Spleen (tissue), 11 donors: ENCODE measurements at regions not wholly inside any gene's neighbourhood (a gene's known extent, or its start where the extent isn't known, plus 50 kb on each side); places are given as distances from the start of the nearest gene placed in this dataset.

Source experiments
- DNase-seq: peaks from one replicate; pipeline ENCODE4 v3.0.0-alpha.2; 2020
- H3K27ac ChIP-seq, 8 donors: fragments of 200-600 bp; sonication (generic) in 7 of 8; 1 replicate in 4 of 8; 2 replicates in 4 of 8; pipeline versions ENCODE4 v1.5.0 to v1.8.0; 2016 to 2021; ENCODE audit warnings: inconsistent platforms in 4 of 8, mild to moderate bottlenecking in 4 of 8, moderate library complexity in 1 of 8
- H3K27me3 ChIP-seq, 7 donors: fragments of 200-600 bp; sonication (generic) in 6 of 7; replicated peaks in 1 of 7; 1 replicate in 4 of 7; 2 replicates in 3 of 7; pipeline versions ENCODE4 v1.5.0 to v1.8.0; 2016 to 2021; ENCODE audit warnings: inconsistent platforms in 3 of 7, mild to moderate bottlenecking in 1 of 7
- H3K36me3 ChIP-seq, 6 donors: fragments of 200-600 bp; sonication (generic) in 5 of 6; 1 replicate in 4 of 6; 2 replicates in 2 of 6; pipeline versions ENCODE4 v1.5.0 to v1.8.0; 2016 to 2021; ENCODE audit warnings: inconsistent platforms in 2 of 6
- H3K4me1 ChIP-seq, 6 donors: fragments of 200-600 bp; sonication (generic) in 5 of 6; 1 replicate in 3 of 6; 2 replicates in 3 of 6; pipeline versions ENCODE4 v1.5.0 to v1.8.0; 2016 to 2021; ENCODE audit warnings: inconsistent platforms in 3 of 6
- H3K4me3 ChIP-seq, 8 donors: fragments of 200-600 bp; sonication (generic) in 7 of 8; 1 replicate in 4 of 8; 2 replicates in 4 of 8; pipeline versions ENCODE4 v1.5.0 to v1.8.0; 2016 to 2021; ENCODE audit warnings: inconsistent platforms in 4 of 8, mild to moderate bottlenecking in 4 of 8, moderate library complexity in 2 of 8
- H3K9me3 ChIP-seq, 8 donors: fragments of 200-600 bp; sonication (generic) in 7 of 8; 1 replicate in 4 of 8; 2 replicates in 4 of 8; pipeline versions ENCODE4 v1.5.0 to v1.8.0; 2016 to 2021; ENCODE audit warnings: inconsistent platforms in 4 of 8
- POLR2A ChIP-seq, 3 donors: fragments of 450-650 bp; IDR thresholded peaks; one replicate each; pipeline ENCODE4 v1.5.1; 2017; ENCODE audit warnings: antibody characterized with exemption in 3 of 3, mild to moderate bottlenecking in 1 of 3
- POLR2AphosphoS5 ChIP-seq, 3 donors: sonication (generic); formaldehyde crosslinking; IDR thresholded peaks; one replicate each; pipeline ENCODE4 v1.5.1; 2017; ENCODE audit warnings: antibody characterized with exemption in 3 of 3
- WGBS, 5 donors: extraction: QIAGEN DNeasy Blood & Tissue Kit in 3 of 5; methylation state at CpG; one replicate each; pipeline versions ENCODE4 v1.1.5 to v1.1.7; 2013 to 2018; 5-methylcytosine and 5-hydroxymethylcytosine counted together
- intact Hi-C: fragments of 100-400 bp; cut with DNase I; formaldehyde crosslinking; loops from one replicate; pipeline ENCODE4 v1.15.0; 2023; ENCODE audit warnings: low total_unique reads
- TF ChIP-seq, protein P1 (sequence below), 11 experiments: fragments of 200-600 bp in 7 of 11; fragments of 450-650 bp in 4 of 11; sonication (generic) in 4 of 11; IDR thresholded peaks in 8 of 11; conservative IDR thresholded peaks in 3 of 11; 1 replicate in 7 of 11; 2 replicates in 4 of 11; pipeline versions ENCODE4 v1.4.0 to v1.8.0; 2016 to 2021; ENCODE audit warnings: antibody characterized with exemption in 11 of 11, inconsistent platforms in 4 of 11, mild to moderate bottlenecking in 1 of 11
- donor health status: healthy with polysubstance abuse.
- donor health status: DM: no; HTN: no; CAD: no; lungs with moderate emphysema.
- donor health status: DM: no; HTN: no; CAD: no.
- donor health status: Bipolar disorder and iron deficiency.
- donor health status: healthy.
- donor health status: DM: no; HTN: no; CAD: no.
- donor health status: DM: yes; HTN: yes; CAD: no.

- H3K9me3 ChIP-seq: peaks cover 0 to 23% (median 4%) of the 10 kb centered on the region in 8 donors
- TF ChIP-seq, protein P1, sequence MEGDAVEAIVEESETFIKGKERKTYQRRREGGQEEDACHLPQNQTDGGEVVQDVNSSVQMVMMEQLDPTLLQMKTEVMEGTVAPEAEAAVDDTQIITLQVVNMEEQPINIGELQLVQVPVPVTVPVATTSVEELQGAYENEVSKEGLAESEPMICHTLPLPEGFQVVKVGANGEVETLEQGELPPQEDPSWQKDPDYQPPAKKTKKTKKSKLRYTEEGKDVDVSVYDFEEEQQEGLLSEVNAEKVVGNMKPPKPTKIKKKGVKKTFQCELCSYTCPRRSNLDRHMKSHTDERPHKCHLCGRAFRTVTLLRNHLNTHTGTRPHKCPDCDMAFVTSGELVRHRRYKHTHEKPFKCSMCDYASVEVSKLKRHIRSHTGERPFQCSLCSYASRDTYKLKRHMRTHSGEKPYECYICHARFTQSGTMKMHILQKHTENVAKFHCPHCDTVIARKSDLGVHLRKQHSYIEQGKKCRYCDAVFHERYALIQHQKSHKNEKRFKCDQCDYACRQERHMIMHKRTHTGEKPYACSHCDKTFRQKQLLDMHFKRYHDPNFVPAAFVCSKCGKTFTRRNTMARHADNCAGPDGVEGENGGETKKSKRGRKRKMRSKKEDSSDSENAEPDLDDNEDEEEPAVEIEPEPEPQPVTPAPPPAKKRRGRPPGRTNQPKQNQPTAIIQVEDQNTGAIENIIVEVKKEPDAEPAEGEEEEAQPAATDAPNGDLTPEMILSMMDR (IDR thresholded peaks at IDR 0.05 in 8 of 11, conservative IDR thresholded peaks at IDR 0.05 in 3 of 11): no peak
- TF ChIP-seq POLR2AphosphoS5 (IDR thresholded peaks at IDR 0.05) (no peak), POLR2A (IDR thresholded peaks at IDR 0.05) (no peak)
Observed at GRCh38 chr4:166637816-166638215, 596.5 kb downstream of the SPOCK3 start.

GRCh38 chr4:166655231-166655630 is 579.1 kb downstream of the SPOCK3 start:
- Histone ChIP-seq H3K4me3 (no peak overlapping the region), H3K27me3 (no peaks in the 10 kb centered on the region), H3K27ac (no peak overlapping the region), H3K36me3 (no peaks in the 10 kb centered on the region), H3K4me1 (no peaks in the 10 kb centered on the region), H3K9me3 (peaks cover 0 to 6% (median 0%) of the 10 kb centered on the region in 8 donors)
- intact Hi-C loops: no loop called here
- WGBS, 5 donors: 52 to 79% (median 72%) methylated on average over 1 of the region's 1 CpG
- no peak for DNase-seq
- no peak for TF ChIP-seq POLR2AphosphoS5 (IDR thresholded peaks at IDR 0.05)
- TF ChIP-seq, protein P1 (IDR thresholded peaks at IDR 0.05 in 8 of 11, conservative IDR thresholded peaks at IDR 0.05 in 3 of 11): no peak
- TF ChIP-seq POLR2A (IDR thresholded peaks at IDR 0.05): no peak

More at GRCh38 chr4:166637816-166638215, 596.5 kb downstream of the SPOCK3 start:
- Histone ChIP-seq H3K4me1 (no peaks in the 10 kb centered on the region), H3K36me3 (no peaks in the 10 kb centered on the region), H3K27me3 (no peaks in the 10 kb centered on the region), H3K4me3 (no peak overlapping the region), H3K27ac (no peak overlapping the region)
- 58 to 77% (median 69%) methylated on average over 2 of the region's 2 CpGs for WGBS, 5 donors
- peak; percentile 54 for DNase-seq
- intact Hi-C loops: no loop called here

GRCh38 chr4:166655705-166656104 is 578.6 kb downstream of the SPOCK3 start:
- Histone ChIP-seq H3K4me1 (no peaks in the 10 kb centered on the region), H3K27me3 (no peaks in the 10 kb centered on the region), H3K4me3 (no peak overlapping the region), H3K9me3 (peaks cover 0 to 6% (median 0%) of the 10 kb centered on the region in 8 donors), H3K27ac (no peak overlapping the region), H3K36me3 (no peaks in the 10 kb centered on the region)
- 89 to 94% (median 90%) methylated on average over 5 of the region's 5 CpGs for WGBS, 5 donors
- intact Hi-C loops: no loop called here
- TF ChIP-seq POLR2AphosphoS5 (IDR thresholded peaks at IDR 0.05) (no peak), POLR2A (IDR thresholded peaks at IDR 0.05) (no peak)
- TF ChIP-seq, protein P1 (IDR thresholded peaks at IDR 0.05 in 8 of 11, conservative IDR thresholded peaks at IDR 0.05 in 3 of 11): no peak
- DNase-seq: no peak

DNA sequence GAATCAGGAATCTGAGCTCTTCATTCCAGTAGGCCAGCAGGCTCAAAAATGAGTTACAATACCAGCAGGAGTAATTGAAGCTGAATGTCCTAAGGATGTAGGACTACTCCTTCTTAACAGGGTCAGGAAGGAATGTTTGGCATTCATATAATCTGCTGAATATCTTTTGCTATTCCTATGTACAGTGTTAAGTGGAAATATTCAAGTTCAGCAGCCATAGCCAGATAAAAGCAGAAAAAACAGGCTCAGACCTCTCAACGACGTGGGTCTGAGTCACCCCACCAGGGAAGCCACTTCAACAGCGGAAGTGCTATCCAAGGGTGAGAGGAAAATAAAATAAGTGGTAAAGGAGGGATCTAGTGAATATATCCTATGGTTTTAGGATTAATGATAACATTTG is 577.0 kb downstream of the SPOCK3 start:
- WGBS, 5 donors: 58 to 79% (median 70%) methylated on average over 3 of the region's 3 CpGs
- no peak overlapping the region for H3K4me3 ChIP-seq
- peaks cover 0 to 6% (median 0%) of the 10 kb centered on the region in 8 donors for H3K9me3 ChIP-seq
- intact Hi-C loops: no loop called here
- DNase-seq: no peak
- H3K4me1 ChIP-seq: no peaks in the 10 kb centered on the region
- TF ChIP-seq, protein P1 (IDR thresholded peaks at IDR 0.05 in 8 of 11, conservative IDR thresholded peaks at IDR 0.05 in 3 of 11): no peak
- no peak for TF ChIP-seq POLR2A (IDR thresholded peaks at IDR 0.05)
- TF ChIP-seq POLR2AphosphoS5 (IDR thresholded peaks at IDR 0.05): no peak
- no peaks in the 10 kb centered on the region for H3K27me3 ChIP-seq
- H3K36me3 ChIP-seq: no peaks in the 10 kb centered on the region
- H3K27ac ChIP-seq: no peak overlapping the region
